HG03521 (cell line): ENCODE measurements at regions not wholly inside any gene's neighbourhood (a gene's known extent, or its start where the extent isn't known, plus 50 kb on each side); places are given as distances from the start of the nearest gene placed in this dataset.

Experiments used
- ATAC-seq: cut with Tn5 transposase; IDR thresholded peaks from one replicate; pipeline ENCODE4 v1.9.1; 2021; ENCODE audit warnings: mild to moderate bottlenecking, moderate library complexity; ENCODE audit not compliant: unreplicated experiment

DNA sequence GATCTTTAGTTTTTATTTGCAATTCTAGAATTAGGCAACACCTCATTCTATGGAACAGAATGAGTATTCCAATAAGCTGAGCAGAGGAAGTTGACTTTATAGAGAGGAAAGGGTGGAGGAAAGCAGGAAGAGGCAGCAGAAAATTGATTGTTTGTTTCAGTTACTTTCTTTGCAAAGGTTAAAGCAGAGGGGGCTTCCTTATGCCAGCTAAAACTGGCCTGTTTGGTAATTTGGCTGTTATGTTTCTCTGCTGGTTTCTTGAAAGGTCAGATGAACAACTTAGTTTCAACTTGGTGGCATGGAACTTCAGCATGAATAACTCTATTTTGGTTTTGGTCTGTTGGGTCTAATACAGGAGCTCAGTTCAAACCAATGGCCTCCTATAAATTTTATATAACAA, 190.9 kb upstream of the IL12A start:
- no peak for ATAC-seq

DNA sequence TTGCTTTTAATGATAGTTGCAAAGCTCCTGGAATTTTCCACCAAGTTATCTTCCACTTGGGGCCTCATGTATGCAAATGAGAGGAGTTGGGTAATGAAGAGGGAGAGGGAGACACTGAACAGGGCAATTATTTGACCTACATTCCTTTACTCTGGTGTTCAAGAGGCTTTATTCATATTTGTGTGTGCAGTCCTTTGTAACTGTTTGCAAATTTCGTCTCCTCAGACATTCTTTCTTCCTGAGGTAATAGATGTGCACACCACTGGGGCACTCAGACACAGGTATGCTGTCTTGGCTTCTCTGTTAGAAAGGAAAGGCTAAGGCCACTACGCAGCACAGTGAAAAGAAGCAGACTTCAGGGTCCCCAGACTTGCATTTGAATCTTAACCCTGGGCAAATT, 189.7 kb upstream of the IL12A start:
- ATAC-seq = no peak

- ATAC-seq = no peak
These were observed 188.0 kb upstream of the IL12A start for GRCh38 chr3:159800434-159801155.

DNA sequence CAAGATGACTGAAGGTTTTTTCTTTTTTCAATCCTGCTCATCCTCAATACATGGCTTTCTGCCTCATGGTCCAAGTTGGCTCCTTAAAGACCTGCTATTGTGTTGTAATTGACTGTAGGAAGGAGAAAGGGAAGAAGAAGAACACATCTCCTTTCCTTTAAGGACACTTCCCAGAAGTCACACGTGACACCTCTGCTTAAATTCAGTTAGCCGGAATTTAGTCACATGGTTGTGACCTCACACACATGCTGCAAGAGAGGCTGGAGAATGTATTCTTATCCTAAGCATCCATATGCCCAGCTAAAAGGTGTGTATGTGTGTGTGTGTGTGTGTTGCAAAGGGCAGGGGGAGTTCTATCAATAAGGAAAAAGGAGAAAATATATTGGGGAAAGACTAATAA, 185.8 kb upstream of the IL12A start:
- no peak for ATAC-seq

- no peak for ATAC-seq
These were observed 185.2 kb upstream of the IL12A start for GRCh38 chr3:159803459-159803858.

DNA sequence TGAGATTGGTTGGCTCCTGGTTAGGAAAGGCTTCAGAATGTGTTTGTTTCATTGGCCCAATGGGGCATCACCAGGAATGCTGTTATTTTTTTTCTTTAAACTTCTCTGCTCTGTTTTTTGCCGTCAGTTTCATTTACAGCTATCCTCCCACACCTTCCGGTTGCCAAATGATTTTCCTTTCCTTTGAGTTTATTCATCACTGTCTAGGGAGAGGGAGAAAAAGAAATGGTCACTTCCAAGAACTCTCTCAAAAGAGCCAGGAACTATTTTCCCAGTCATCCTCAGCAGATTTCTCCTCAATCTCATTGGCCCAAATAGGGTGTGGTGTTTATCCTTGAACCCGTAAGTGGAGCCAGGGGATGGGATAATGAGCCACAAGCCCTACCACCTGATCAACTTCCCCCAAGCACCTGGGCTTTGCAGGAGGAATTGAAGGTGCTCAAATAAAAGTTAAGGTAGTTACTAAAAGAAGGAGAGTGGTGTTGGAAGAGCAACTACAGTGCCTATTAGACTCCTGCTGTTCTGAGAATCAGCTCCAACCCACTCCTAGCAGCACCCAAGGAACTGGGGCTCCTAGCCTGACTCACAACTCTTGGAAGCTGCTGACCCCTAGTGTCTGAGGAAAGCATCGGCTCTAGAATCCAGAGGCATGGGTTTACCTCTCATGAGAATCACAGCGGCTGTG, 183.8 kb upstream of the IL12A start:
- peak; percentile 94 for ATAC-seq

- ATAC-seq = peak; percentile 17
These were observed 183.2 kb upstream of the IL12A start for GRCh38 chr3:159805411-159805772.

DNA sequence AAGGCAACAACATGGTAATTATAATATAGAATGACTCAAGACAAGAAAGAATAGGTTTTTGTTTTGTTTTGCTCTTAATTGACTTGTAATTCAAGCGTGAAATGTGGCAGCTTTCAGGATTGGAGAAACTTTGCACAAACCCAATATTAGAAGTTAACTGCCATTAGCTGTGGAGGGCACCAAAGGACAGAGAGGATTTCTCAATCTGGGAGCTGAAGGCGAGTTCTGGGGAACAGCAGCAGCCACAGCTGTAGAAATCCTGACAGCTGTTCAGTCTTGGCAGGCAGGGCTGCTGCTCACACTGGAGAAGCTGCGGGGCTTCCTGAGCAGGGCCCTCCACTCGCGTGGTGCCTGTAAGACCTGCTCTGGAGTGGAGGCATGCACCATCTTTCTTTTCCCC, 182.2 kb upstream of the IL12A start:
- ATAC-seq = no peak

DNA sequence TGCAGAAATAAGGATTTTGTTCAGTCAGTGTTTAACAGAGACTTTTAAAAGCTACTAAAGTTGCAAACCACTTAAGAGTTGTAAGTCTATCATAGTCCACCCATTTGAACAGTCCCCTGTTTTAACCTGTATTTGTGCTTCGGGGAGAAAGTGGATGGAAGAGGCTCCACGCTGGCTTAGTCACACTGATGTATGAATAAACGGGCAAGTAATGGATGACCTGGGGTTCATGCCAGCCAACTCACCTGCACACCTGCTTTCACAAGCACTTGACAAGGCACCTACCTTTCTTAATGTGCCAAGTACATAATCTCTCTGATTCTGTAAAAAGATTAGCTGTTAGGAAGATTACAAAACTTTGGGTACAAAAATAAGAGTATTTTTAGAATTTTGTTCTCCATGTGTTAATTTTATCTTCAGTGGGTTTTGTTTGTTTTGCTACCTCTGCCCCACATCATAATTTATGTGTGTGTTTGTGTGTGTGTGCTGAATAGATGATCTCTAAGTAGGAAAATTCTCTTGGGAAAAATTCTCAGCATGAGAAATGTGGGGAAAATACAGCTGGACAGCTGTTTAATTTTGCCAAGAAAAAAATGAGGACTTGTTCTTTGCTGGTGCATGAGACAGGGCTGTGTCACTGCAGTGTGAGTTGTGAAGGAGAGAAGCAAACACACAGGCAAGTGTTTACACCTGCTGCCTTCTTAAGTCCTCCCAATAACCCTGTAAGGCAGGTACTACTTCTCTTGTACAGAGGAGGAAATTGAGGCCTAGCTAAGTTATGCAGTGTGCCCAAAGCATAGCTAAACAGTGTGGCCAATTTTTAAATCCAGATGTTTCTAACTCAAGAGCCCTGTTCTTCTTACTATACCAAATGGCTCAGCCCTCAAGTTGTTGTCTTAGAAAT, 181.2 kb upstream of the IL12A start:
- no peak for ATAC-seq

DNA sequence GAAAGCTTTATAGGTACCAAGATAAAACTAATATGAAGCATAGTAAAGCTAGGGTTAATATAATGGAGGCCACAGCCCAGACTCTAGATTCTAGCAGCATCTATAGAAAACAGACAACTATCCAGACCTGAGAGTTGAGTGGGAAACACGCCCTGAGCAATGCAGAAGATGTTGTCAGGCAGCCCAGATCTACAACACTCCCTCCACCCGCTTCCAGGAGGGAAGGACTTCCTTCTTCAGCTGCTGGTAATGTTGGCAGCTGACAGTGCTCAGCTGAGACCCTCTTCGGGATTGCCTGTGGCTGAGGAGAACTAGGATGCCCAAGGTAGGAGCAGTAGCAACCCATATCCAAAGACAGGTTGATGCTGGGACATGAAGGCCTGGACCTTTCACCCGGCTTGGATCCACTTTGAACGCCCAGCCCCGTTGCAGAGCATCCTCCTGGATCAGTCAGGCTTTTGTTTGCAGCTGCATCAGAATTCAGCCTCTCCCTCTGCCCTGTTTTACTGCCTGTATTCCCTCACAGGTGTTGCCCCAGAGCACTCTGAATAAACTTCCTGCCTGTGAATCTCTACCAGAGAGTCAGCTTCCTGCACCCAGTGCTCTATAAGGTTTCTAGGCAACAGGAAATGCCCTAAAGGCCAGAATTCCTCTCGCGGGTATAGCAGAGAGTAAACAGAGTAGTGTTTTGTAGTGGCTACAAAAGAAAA, 174.7 kb upstream of the IL12A start:
- ATAC-seq = no peak

DNA sequence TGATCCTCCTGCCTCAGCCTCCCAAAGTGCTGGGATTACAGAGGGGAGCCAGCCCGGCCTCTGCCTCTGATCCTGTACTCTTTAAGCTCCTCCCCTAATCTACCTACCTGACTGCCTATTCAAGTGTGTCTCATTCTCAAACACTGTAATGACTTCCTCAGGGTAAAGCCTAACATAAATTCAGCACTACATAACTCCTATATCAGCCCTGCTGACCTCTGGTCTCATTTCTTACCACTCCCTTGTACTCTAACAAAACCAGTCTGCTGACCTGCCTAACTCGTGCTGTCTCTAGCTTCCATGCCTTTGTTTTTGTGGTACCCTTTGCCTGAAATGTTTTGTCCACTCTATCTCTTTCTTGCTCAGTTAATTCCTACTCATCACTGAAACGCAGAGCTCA, 172.1 kb upstream of the IL12A start:
- ATAC-seq = no peak

DNA sequence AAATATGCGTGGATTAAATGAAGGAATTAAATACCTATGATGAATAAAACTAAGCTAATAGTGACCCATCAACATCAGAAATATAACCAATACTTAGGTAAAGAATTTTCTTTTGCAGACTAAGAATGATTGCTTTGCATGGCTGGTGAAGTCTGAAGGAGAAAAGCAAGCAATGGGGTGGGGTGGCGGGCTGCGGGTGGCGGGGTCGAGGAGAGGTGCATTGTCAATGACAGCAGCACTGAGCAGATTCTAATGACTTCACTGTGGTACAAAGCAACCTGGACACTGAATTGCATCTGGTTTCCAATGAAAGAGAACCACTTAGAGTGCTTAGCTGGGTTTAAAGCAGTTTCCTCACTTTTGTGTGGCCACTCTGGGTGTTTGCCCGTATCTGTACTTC, 171.5 kb upstream of the IL12A start:
- ATAC-seq = no peak

DNA sequence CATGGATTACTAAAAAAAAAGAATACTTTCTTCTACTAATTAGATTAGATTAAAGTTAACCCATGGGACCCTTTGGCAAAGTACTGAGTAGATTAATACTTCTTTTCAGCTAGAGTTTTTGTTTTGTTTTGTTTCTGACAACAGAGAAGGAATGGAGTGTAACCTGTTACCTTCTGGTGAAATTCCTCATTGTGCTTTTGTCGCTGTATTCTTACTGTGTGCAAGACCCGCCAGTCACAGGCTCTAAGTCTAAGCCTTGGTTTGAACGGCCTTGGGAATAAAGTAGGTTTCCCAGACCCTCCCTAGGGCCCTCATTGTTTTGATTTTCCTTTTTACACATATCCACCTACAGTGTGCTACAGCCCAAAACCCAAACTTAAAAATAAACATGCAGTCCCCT, 171.1 kb upstream of the IL12A start:
- ATAC-seq = no peak

GRCh38 chr3:159818399-159818798, 170.2 kb upstream of the IL12A start:
- ATAC-seq = no peak

DNA sequence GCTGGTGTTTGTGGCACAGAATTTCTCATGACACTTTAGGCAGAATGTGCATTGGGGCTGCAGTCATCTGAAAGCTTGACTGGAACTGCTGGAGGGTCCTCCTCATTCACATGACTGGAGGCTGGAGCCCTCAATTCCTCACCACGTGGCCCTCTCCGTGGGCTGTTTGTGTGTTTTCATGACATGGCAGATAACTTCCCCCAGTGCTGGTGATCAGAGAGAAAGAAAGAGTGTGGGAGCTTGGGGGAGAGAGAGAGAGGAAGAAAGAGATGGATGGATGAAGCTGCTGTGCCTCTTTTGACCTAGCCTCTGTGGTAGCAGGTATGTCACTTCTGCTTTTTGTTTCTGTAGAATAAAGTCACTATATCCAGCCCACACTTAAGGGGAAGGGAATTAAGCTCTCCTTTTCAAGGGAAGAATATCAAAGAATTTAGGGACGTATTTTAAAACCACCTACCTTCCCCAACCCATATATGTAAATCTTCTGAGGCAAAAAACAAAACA, 169.6 kb upstream of the IL12A start:
- peak; percentile 38 for ATAC-seq

GRCh38 chr3:159819676-159820075, 169.0 kb upstream of the IL12A start:
- no peak for ATAC-seq

DNA sequence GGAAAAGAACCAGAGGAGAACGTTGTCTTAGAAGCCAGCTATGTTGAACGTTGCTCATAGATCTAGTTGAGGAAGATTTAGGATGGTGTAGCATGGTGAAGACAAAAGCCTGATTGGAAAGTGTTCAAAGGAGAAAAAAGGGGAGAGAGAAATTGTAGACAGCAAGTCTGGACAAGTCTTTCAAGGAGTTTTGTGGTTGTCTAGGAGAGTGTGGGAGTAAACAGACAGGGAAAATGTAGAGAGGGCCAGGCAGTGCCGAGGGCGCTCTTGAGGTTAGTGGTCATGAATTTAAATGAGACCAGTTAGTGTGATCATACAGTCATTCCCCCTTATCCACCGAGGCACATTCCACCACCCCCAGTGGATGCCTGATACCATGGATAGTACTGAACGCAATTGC, 167.5 kb upstream of the IL12A start:
- no peak for ATAC-seq

DNA sequence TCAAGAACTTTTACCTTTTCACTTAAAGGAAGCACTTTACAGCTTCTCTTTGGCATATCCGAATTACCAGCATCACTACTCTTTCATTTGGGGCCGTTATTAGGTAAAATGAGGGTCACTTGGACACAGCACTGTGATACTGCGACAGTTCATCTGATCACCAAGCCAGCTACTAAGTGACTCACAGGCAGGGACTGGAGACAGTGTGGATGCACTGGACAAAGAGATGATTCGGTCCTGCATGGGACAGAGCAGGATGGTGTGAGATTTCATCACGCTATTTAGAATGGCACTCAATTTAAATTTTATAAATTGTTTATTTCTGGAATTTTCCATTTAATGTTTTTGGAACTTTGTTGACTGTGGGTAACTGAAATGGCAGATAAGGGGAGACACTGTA, 166.9 kb upstream of the IL12A start:
- ATAC-seq = no peak

- no peak for ATAC-seq
These were observed 164.9 kb upstream of the IL12A start for GRCh38 chr3:159823780-159824179.

GRCh38 chr3:159824333-159824732, 164.3 kb upstream of the IL12A start:
- no peak for ATAC-seq
